ENCODE measurements at regions not wholly inside any gene's neighbourhood (a gene's known extent, or its start where the extent isn't known, plus 50 kb on each side); places are given as distances from the start of the nearest gene placed in this dataset.

DNA sequence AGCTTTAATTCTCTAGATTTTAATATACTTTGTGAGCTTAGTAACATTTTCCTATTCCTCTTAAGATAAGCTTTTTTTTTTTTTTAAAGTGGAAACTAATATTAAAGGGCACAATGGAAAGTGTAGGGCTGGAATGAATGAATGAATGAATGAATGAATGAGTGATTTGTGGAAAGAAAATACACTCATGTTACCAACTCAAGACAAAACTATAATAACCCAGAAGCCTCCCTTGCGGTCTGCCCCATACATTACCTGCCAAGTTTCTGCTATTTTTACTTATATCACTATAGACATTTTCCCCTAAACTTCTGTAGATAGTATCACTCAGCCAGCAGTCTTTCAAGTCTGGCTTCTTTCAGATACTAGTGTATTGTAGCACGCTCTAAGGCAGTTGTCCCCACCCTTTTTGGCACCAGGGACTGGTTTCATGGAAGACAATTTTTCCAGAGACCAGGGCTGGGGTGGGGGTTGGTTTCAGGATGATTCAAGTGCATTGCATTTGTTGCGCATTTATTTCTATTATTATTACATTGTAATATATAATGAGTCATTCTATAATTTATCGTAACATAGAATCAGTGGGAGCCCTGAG lies 932.2 kb downstream of the TBC1D22A start:
- no peak for DNase-seq (ENCODE audit: low spot score)

DNA sequence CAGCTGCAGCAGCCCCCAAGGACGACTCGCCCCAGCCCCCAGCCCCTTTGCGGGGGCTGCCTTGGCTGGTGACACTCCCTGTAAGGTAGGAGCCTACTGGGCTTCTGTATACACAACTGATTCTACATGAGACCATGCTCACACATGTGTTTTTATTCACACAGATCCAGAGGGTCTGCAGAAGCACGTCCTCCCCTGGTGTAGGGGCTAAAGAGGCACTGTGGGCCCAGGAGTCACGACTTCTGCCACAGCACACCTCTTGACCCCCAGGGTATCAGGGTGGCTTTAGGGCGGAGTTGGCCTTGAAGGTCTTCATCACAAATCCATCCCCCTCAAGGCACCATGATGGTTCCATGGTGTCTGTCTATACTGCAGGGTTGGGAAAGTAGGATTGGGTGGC lies 931.2 kb downstream of the TBC1D22A start:
- DNase-seq (ENCODE audit: low spot score) = no peak

DNA sequence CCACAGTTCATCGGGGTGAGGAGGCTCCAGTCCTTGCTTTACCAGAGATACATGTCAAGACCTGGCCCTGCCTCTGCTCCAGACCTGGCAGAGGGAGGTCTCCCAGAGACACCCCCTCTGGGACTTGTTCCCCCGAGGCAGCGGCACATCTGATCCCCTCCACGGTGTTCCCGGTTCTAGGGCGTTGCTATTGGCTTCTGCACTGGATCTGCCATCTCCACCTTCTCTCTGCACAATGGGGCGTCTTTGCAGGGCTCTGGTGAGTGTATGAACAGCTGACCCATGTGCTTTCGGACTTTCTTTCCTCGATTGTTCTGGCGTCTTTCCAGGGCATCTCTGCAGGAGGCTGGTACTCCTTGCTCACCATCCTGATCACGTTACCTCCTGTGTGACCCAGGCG lies 930.4 kb downstream of the TBC1D22A start:
- no peak for DNase-seq (ENCODE audit: low spot score)

DNA sequence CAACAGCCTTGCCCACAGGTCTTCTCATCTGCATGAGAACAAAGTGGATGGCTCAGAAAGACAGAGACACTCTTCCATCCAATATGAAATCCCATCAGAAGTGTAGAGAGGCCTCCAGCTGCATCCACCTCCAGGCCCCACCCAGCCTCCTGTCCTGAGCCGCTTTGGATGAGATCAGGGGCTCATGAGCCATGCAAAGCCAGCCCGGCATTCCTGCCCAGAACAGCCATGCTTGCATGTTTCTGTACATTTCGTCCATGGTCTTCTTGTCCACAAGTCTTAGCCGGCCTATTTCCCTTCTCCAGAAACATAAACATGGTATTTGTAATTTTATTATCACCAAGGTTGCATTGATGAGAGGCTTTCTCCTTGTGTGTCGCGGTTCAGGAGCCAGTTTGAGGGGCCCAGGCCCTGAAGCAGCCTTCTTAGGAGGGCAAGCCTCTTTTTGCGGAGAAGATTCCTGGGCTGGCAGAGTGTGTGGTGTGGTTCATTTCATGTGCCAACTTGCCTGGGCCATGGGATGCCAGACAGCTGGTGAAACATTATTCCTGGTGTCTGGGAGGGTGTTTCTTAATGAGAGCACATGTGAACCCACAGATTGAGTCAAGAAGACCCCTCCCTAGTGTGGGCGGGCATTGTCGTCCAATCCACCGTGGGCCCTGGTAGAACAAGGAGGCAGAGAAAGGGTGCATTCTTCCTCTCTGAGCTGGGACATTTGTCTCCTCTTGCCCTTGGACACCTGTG lies 928.9 kb downstream of the TBC1D22A start:
- DNase-seq (ENCODE audit: low spot score) = no peak

DNA sequence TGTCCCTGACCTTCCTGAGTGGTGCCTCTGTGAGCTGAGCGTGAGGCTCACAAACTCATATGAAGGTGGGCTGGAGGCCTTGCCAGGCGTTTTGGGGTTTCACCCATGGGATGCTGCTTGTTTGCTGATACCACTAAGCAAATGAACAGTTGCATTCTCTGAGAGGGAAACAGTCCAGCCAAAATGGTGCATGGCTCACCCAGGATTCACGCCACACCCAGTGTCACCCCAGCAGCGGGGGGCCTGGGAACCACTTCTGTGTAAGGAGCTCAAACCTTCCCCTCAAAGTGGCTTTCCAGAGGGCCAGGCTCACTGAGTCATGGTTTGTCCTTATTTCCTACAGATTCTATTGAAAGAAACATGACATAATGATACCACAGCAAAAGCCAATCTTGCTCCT lies 928.1 kb downstream of the TBC1D22A start:
- no peak for DNase-seq (ENCODE audit: low spot score)

DNA sequence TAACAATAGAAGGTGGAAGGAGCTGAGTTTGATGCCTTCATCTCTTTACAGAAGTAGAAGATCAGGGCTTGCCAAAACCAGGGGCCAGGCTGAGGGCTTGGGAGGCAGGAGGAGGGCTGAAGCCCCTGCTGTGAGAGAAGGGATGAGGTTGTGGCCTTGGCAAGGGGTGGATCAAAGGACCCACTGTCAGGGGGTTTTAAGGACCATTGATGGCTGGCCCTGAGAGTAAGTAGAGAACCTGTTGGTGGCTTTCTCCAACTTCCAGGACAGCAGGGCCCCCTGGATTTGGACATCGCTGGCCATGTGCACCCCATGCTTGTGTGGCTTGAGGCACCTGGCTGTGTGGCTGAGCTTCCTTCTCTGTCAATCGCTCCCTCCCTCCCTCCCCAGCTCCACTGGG lies 927.7 kb downstream of the TBC1D22A start:
- no peak for DNase-seq (ENCODE audit: low spot score)

DNA sequence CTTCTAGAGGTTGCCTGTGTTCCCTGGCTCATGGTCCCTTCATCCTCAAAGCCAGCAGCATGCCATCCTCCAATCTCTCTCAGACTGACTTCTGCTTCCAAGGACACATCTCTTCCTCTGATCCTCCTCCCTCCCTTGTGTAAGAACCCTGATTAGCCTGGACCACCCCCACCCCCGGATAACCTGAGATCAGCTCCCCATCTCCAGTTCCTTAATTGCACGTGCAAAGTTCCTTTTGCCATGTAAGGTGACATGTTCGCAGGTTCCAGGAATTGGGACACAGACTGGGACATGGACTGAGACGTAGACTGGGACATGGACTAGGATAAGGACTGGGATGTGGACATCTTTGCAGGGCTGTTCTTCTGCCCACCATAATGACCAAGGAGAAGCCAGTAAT lies 925.3 kb downstream of the TBC1D22A start:
- DNase-seq (ENCODE audit: low spot score) = no peak

DNA sequence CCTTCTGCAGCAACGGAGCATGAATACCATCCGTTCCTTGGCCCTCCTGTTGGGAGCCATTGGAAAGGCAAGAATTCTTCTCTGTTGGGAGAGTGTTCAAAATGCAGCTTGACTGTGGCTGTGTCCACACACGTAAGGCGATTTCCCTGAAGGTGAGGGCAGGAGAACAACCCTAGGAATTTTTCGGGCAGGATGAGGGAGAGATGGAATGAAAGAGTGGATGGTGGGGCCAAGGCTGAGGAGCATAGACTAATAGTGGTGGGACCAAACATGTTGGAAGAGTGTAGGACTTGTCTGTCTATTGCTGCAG lies 924.9 kb downstream of the TBC1D22A start:
- no peak for DNase-seq (ENCODE audit: low spot score)

DNA sequence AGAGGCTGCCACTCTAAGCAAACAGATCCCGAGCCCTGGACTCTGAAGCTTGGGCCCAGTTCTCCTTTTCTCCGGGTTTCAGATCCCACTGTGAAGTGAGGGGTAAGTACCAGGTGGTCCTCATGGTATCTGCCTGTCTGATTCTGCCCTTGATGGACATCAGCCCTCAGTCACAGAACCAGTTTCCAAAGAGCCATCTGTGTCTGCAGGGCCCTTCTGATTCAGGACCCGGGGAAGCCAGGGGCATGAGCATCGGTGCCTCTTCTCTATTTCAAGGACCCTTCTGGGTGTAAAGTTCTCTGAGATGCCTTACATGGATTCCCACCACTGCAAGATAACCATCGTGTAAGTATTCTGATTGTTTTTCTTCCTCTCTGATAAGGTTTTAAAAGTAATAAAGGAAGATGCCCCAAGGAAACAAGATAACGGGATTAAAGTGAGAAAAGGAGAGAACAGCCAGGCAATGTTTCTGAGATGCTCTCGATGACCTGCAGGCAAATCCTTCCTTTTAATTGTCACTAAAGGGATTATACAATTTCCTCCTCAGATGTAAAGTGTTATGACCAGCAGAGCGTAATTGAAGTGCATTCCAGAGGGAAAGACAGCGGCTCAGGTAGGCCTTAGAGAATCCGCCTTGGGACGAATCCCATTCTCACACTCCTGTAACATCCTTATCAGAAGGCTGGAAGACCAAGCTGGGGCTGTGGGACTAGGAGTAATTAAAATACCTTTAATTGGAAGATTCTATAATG lies 924.3 kb downstream of the TBC1D22A start:
- no peak for DNase-seq (ENCODE audit: low spot score)

DNA sequence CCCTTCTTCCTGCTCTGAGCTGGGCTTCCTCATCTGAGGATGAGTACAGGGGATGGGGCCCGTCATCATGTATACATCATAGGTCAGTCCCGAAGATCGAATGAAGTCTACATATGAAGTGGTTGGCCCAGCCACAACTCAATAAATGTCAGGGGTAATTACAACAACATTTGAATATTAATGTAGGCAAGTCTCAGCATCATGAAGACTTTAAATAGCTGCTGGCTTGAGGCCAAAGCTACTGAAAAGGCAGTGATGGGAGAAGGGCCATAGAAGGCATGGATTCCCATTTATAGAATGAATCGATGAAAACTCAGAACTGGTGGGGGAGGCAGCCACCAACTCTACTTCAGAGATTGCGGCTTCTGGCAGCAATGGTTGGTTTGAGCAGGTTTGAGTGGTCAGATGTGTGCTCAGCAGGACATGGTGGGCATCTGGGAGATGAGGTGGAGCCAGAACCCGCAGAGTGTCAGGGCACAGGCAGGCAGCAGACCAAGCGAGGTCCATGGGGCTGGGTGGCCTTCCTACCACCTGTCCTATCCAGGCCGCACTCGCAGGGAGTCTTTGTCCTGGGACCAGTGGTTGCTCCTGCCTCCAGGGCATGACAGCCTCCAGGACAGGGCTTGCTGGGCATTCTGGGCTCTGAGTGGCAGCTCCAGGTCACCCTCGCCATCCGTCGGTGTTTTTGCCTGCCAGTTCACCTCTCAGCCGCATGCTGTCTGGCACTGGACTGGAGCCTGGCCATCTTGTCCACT lies 919.1 kb downstream of the TBC1D22A start:
- DNase-seq (ENCODE audit: low spot score) = no peak

DNA sequence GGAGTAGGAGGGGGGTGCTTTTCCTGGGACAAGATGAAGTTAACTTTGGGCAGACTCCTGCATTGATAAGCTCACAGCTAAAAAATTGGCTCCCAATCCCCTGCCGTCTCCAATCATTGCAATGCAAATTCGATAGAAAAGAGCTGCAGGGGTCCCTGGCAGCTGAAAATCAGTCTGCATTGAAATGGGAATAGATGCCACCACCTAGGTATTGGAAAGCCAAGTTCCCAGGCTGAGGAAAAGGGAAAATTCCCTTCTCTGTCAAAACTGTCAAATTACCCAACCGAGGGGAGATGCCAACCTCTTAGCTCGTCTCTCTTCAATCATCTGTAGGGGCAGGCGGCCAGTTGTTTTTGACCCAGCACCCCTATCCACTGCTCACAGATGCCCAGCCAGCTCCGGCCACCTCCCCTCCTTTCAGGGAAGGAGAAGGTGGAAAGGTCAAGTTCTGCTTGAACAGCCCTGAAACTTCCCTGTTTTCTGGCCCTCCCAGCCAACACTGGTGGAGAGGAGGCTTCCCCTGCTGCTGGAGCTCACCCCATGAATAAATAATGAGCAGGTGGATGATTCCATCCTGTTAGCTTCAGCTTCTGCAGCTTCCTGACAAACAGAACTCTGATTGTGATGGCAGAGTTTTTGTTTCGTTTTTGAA lies 916.3 kb downstream of the TBC1D22A start:
- no peak for DNase-seq (ENCODE audit: low spot score)

DNA sequence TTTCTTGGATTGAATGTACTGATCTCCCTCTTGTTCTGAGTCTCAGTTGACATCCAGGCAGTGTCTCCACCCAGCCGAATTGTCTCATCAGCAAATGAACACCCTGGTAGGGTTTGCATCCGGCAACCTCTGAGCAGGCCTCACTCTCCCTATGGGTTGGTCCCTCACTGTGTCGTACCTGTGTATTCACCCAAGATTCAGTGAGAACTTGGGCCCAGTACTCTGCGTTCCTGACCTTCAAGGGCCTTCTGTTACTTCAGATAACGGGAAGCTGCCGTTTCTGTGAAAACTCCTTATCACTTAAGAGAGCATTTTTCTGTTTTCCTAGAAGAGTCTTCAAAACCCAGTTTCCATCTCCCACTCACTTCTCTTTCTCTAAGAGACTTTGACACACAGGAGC lies 915.6 kb downstream of the TBC1D22A start:
- DNase-seq (ENCODE audit: low spot score) = no peak

DNA sequence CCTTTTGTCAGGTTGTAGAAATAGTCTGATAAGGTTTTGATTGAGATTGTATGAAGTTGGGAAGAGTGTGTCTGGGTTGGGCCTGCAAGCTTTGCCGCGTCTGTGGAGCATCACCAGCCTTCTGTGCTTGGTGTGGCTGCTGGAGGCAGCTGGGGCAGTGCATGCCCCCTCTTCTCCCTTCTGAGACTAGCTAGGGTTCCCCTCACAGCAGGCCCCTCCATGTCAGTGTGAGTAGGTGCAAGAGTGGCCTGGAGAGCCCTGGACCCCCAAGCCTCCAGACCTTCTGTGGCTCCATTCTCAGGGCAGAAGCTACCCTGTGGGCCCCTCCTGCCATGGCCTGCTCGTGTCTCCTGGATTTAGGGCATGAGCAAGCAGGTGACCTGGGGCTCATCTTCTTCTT lies 914.2 kb downstream of the TBC1D22A start:
- DNase-seq (ENCODE audit: low spot score) = no peak

DNA sequence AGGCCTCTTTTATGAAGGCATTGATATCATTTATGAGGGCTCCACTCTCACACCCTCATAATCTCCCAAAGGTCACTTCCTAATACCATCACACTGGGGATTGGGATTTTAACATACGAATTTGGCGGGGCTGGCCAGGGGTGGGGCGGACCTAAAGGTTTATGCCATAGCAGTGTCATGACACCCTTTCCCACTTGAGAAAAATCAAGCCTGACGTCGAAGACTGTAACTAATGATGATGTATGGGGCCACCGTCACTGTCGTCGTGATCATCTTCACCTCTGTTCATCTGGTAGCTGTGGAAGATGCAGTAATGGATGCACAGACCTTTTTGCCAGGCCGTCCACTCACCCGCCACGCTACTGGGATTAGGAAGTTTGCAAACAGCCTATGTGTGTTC lies 912.1 kb downstream of the TBC1D22A start:
- DNase-seq (ENCODE audit: low spot score) = no peak

DNA sequence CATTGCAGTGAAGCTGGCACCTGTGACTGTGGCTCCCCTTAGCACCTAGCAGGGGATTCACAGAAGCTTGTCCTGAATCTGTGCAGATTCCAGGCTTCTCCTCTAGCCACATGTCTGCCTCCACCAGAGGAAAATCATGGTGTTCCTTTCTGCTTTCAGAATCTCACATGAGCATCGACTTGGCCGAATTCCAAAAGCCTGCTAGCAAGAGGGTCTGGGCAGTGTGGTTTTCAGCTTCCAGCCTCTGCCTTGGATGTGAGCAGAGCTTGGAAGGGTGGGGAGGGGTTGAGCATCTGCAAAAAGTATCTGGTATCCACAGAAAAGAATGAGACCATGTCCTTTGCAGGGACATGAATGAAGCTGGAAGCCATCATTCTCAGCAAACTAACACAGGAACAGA lies 911.1 kb downstream of the TBC1D22A start:
- DNase-seq (ENCODE audit: low spot score) = no peak

DNA sequence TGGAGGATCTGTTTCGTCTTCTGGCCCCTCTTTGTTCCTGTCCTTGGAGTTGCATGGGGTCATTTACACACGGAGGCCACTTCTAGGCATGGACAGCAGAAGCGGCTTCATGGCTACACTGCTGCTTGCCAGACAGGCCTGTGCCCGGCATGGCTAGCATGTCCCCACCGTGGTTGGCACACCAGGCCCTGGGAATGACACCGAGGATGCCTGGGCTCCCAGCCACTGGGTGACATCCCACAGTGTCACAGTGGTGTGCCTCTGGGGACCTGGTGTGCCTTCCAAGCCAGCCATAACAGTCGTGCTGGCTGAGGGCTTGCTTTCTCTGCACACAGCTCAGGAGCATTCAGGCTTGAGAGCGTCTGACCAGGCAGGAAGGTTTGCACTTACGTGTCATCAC lies 910.1 kb downstream of the TBC1D22A start:
- no peak for DNase-seq (ENCODE audit: low spot score)

DNA sequence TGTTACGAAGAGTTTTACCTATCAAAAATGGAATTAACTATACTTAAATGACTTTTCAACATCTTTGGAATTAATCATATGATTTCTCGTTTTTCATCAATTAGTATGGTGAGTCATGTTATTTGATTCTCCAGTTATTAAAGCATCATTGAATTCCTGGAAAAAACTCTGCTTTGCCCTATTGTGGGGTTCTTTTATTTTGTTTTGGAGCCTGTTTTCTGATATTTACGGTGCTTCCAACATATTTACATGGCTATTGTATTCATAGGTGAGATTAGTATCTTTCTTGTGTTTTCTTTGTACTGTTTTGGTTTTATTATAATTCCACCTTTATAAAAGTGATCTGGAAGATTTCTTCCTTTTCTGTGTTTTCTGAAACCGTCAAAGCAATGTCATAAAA lies 902.7 kb downstream of the TBC1D22A start:
- DNase-seq (ENCODE audit: low spot score) = no peak

DNA sequence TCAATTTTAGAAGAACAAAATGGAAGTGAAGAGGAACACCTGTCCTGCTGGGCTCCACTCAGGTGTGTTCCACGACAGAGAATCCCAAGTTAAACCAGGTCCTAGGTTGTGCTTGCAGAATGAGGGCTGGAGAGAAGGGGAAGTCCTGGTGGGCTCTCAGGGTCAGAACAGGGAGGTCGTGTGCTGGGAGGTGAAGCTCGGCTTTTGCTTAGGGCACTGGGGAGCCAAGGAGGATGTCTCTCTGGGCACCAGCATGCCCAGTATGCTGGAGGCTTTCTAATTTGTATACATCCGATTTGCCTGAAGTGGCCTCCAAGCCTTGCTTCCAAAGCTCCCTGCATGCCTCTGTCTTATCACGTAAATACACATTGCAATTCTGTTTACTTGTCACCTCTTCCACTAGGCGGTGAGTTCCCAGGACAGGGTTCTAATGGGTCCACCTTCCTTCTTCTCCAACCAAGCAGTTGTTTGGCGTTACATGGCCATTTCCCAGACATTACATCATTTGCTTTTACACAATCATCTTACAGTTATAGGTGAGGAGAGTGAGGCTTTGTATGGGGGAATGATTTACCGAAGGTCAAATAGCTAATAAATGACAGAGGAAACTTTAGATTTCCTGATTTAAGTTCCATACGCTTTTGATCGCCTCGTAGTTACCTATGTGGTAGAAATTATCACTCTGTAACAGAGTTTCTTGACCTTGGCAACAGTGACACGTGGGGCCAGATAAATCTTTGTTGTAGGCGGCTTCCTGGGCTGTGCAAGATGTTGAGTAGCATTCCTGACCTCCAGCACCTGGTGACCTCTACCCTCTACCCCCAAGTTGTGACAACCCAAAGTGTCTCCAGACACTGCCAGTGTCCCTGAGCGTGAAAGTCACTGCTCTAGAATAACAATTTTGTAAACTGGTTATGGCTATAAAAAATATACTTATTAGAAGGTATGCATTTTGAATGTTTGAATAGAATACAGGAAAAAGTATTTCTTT lies 901.5 kb downstream of the TBC1D22A start:
- DNase-seq (ENCODE audit: low spot score) = no peak

DNA sequence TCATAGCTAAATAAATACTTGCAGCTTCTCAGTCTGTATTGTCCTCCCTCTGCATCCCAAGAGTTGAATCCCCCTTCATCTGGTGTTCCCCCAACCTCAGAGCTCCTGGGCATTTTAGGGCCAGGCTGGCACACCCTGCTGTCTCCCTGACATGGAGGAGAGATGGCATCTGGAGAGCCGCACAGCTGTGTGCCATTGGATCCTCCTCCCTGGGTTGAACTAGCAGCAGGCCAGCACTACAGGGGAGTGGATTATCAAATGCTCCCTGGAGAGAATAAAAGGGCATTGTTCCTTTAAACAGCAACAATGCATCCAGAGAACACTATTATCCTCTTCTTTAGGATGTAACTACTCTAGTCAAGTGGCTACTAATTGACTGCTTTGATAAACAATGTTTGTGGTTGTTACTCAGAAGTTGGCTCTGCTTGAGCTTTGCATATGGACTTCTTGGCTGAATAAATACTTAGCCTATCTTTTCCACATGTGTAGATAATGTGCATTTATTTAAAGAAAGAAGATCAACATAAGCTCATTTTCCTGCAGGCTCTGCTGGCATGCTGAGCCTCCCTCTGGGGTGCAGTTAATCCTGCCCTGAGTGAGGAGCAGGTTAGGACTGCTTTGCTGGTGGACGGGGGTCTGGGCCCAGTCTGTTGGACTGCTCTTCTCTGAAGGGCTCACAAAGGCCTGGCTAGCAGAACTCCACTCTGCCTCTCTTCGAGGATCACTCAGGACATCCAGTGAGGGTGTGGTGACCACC lies 897.2 kb downstream of the TBC1D22A start:
- DNase-seq (ENCODE audit: low spot score) = peak; percentile 13

DNA sequence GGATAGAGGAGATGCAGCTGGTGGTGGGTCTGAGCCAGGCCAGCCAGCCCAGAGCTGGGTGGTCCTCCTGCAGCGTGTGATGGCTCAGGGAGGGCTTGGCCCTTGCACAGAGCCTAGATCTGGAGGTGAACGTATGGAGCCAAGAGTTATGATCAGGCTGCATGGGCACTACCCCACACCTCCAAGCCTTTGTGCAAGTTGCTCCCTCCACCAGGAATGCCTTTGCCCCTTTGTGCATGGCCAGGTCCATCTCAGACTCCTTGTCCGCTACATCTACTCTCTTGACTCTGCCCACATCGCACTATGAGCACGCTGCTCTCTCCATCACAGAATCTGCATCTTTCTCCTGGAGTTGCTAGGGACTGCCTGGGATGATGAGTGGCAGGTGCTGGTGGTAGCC lies 895.7 kb downstream of the TBC1D22A start:
- DNase-seq (ENCODE audit: low spot score) = no peak
